Suprapubic skin (tissue), 3 donors: ENCODE measurements at regions not wholly inside any gene's neighbourhood (a gene's known extent, or its start where the extent isn't known, plus 50 kb on each side); places are given as distances from the start of the nearest gene placed in this dataset.

Experiments used
- CTCF ChIP-seq, 2 donors: fragments of 200-600 bp in 1 of 2; fragments of 450-650 bp in 1 of 2; sonication (generic) in 1 of 2; IDR thresholded peaks; one replicate each; pipeline ENCODE4 v1.5.1; 2016 to 2019; ENCODE audit warnings: antibody characterized with exemption in 2 of 2, mild to moderate bottlenecking in 1 of 2, moderate library complexity in 1 of 2
- POLR2A ChIP-seq, 2 donors: fragments of 450-650 bp; IDR thresholded peaks; one replicate each; pipeline ENCODE4 v1.6.1; 2017; ENCODE audit warnings: antibody characterized with exemption in 2 of 2, mild to moderate bottlenecking in 2 of 2, moderate library complexity in 2 of 2

- TF ChIP-seq POLR2A (IDR thresholded peaks at IDR 0.05) (no peak), CTCF (IDR thresholded peaks at IDR 0.05) (no peak)
Measured at GRCh38 chrX:138191998-138192397, 519.5 kb downstream of the FGF13 start.
